ENCODE measurements at regions not wholly inside any gene's neighbourhood (a gene's known extent, or its start where the extent isn't known, plus 50 kb on each side); places are given as distances from the start of the nearest gene placed in this dataset.
A peak's percentile ranks its signal among the peaks of the same experiment; 100 is the strongest.

DNA sequence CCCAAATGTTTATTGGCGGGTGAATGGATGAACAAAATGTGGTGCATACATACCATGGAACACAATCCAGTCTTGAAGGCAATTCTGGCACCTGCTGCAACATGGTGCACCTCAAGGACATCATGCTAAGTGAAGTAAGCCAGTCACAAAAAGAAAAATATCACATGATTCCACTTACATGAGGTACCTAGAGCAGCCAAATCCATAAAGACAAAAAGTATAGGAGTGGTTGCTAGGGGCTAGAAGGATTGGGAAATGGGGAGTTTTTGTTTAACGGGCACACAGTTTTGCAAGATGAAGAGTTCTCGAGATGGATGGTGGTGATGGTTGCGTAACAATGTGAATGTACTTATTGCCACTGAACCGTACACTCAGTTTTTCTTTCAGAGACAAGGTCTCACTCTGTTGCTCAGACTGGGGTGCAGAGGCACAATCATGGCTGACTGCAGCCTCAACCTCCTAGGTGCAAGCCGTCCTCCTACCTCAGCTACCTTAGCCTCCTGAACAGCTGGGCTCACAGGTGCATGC is 90.9 kb upstream of the CERS6 start:
- no peaks in the 10 kb centered on the region for H3K36me3 Mint-ChIP-seq (ENCODE audit: low read depth)
- no peaks in the 10 kb centered on the region for H3K4me1 Mint-ChIP-seq
- H3K4me3 Mint-ChIP-seq: no peak overlapping the region
- TF ChIP-seq, protein P1, sequence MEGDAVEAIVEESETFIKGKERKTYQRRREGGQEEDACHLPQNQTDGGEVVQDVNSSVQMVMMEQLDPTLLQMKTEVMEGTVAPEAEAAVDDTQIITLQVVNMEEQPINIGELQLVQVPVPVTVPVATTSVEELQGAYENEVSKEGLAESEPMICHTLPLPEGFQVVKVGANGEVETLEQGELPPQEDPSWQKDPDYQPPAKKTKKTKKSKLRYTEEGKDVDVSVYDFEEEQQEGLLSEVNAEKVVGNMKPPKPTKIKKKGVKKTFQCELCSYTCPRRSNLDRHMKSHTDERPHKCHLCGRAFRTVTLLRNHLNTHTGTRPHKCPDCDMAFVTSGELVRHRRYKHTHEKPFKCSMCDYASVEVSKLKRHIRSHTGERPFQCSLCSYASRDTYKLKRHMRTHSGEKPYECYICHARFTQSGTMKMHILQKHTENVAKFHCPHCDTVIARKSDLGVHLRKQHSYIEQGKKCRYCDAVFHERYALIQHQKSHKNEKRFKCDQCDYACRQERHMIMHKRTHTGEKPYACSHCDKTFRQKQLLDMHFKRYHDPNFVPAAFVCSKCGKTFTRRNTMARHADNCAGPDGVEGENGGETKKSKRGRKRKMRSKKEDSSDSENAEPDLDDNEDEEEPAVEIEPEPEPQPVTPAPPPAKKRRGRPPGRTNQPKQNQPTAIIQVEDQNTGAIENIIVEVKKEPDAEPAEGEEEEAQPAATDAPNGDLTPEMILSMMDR (IDR thresholded peaks at IDR 0.05; ENCODE audit: unreplicated experiment in 3 of 3): no peak
- H3K9me3 Mint-ChIP-seq: no peaks in the 10 kb centered on the region
- no peak overlapping the region for H3K27ac Mint-ChIP-seq
- peaks cover 4% of the 10 kb centered on the region for H3K27me3 Mint-ChIP-seq (ENCODE audit: low read depth)

- Mint-ChIP-seq H3K27ac (no peak overlapping the region), H3K4me1 (no peaks in the 10 kb centered on the region), H3K9me3 (peaks cover 28% of the 10 kb centered on the region), H3K36me3 (ENCODE audit: low read depth) (peaks cover 7% of the 10 kb centered on the region), H3K27me3 (ENCODE audit: low read depth) (peaks cover 4% of the 10 kb centered on the region), H3K4me3 (no peak overlapping the region)
- TF ChIP-seq, protein P1 (IDR thresholded peaks at IDR 0.05; ENCODE audit: unreplicated experiment in 3 of 3): no peak
Observed at GRCh38 chr2:168369031-168369430, 87.0 kb upstream of the CERS6 start.

DNA sequence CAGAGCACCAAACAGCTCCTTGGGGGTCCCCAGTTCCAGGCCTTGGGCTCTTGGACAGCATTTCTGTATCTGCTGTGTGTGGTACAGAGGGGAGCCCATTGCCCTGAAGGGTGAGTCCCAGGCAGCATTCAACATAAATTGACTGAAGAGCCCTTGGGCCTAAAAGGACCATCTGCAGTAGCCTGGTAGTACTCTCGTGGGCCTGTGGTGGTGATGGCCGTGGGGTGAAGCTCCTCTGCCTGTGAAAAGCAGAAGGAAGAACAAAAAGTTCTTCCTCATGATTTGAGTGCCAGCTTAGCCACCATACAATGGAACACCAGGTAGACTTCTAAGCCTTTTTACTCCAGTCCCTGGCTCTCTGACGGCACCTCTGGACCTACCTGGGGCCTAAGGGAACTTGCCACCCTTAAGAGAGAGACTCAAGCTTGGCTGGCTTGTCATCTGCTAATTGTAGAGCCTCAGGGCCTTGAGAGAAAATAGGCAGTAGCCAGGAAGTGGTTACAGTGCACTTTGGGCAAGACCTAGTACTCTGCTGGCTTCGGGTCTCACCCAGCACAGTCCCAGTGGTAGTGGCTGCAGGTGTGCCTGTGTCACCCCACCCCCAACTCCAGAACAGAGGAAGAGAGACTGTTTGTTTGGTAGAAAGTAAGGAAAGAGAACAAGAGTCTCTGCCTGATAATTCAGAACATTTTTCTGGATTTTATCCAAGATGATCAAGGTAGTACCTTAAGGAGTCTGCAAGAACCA is 84.6 kb upstream of the CERS6 start:
- Mint-ChIP-seq H3K36me3 (ENCODE audit: low read depth) (peaks cover 7% of the 10 kb centered on the region), H3K27ac (no peak overlapping the region), H3K27me3 (ENCODE audit: low read depth) (no peaks in the 10 kb centered on the region), H3K4me1 (no peaks in the 10 kb centered on the region), H3K9me3 (peaks cover 40% of the 10 kb centered on the region), H3K4me3 (no peak overlapping the region)
- TF ChIP-seq, protein P1 (IDR thresholded peaks at IDR 0.05; ENCODE audit: unreplicated experiment in 3 of 3): no peak

DNA sequence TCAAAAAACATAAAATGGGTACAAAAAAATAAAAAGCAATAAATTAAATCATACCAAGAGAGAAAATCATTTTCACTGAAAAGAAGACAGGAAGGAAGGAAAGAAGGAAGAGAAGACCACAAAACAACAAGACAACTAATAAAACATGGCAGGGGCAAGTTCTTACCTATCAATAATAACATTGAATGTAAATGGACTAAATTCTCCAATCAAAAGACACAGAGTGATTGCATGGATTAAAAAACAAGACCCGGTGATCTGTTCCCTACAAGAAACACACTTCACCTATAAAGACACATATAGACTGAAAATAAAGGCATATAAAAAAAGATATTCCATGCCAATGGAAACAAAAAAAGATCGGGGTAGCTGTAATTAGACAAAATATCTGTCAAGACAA is 82.6 kb upstream of the CERS6 start:
- Mint-ChIP-seq H3K4me1 (no peaks in the 10 kb centered on the region), H3K27me3 (ENCODE audit: low read depth) (no peaks in the 10 kb centered on the region), H3K4me3 (no peak overlapping the region), H3K36me3 (ENCODE audit: low read depth) (peaks cover 7% of the 10 kb centered on the region), H3K9me3 (peaks cover 53% of the 10 kb centered on the region), H3K27ac (no peak overlapping the region)
- TF ChIP-seq, protein P1 (IDR thresholded peaks at IDR 0.05; ENCODE audit: unreplicated experiment in 3 of 3): no peak

- no peaks in the 10 kb centered on the region for H3K27me3 Mint-ChIP-seq (ENCODE audit: low read depth)
- peaks cover 7% of the 10 kb centered on the region for H3K36me3 Mint-ChIP-seq (ENCODE audit: low read depth)
- no peaks in the 10 kb centered on the region for H3K4me1 Mint-ChIP-seq
- H3K4me3 Mint-ChIP-seq: no peak overlapping the region
- H3K27ac Mint-ChIP-seq: no peak overlapping the region
- H3K9me3 Mint-ChIP-seq: peaks cover 57% of the 10 kb centered on the region
- TF ChIP-seq, protein P1 (IDR thresholded peaks at IDR 0.05; ENCODE audit: unreplicated experiment in 3 of 3): peak in 2 of 3 experiments; percentile 14 to 33
Observed at GRCh38 chr2:168375195-168375798, 80.8 kb upstream of the CERS6 start.
